ENCODE measurements at regions not wholly inside any gene's neighbourhood (a gene's known extent, or its start where the extent isn't known, plus 50 kb on each side); places are given as distances from the start of the nearest gene placed in this dataset.
"Not testable (repeated sequence)": the region's sequence is repeated elsewhere in the genome, so short reads cannot be mapped to it uniquely, and the experiment has no call there.

GRCh38 chr13:111064661-111065060 is 50.4 kb upstream of the ARHGEF7 start:
- no peak overlapping the region for H3K27ac Mint-ChIP-seq
- H3K4me1 Mint-ChIP-seq: peaks cover 3 to 5% (median 4%) of the 10 kb centered on the region in 3 donors
- no peak overlapping the region for H3K4me3 Mint-ChIP-seq
- H3K9me3 Mint-ChIP-seq: peaks cover 0 to 2% (median 1%) of the 10 kb centered on the region in 3 donors
- peaks cover 31% of the 10 kb centered on the region for H3K27me3 Mint-ChIP-seq
- H3K36me3 Mint-ChIP-seq: peaks cover 2% of the 10 kb centered on the region

GRCh38 chr13:111062966-111063365 is 52.1 kb upstream of the ARHGEF7 start:
- peak overlapping the region in 1 of 4 donors; percentile 39 for H3K4me3 Mint-ChIP-seq
- peaks cover 0 to 2% (median 1%) of the 10 kb centered on the region in 3 donors for H3K9me3 Mint-ChIP-seq
- H3K36me3 Mint-ChIP-seq: peaks cover 2% of the 10 kb centered on the region
- peaks cover 40% of the 10 kb centered on the region for H3K27me3 Mint-ChIP-seq
- H3K27ac Mint-ChIP-seq: peak overlapping the region in 1 of 3 donors; percentile 64
- H3K4me1 Mint-ChIP-seq: peaks cover 3 to 5% (median 4%) of the 10 kb centered on the region in 3 donors

GRCh38 chr13:111062305-111062704 is 52.8 kb upstream of the ARHGEF7 start:
- H3K9me3 Mint-ChIP-seq: peaks cover 0 to 2% (median 1%) of the 10 kb centered on the region in 3 donors
- no peak overlapping the region for H3K27ac Mint-ChIP-seq
- H3K4me3 Mint-ChIP-seq: no peak overlapping the region
- H3K4me1 Mint-ChIP-seq: peaks cover 0 to 2% (median 0%) of the 10 kb centered on the region in 3 donors
- H3K36me3 Mint-ChIP-seq: peaks cover 2% of the 10 kb centered on the region
- H3K27me3 Mint-ChIP-seq: peaks cover 40% of the 10 kb centered on the region

DNA sequence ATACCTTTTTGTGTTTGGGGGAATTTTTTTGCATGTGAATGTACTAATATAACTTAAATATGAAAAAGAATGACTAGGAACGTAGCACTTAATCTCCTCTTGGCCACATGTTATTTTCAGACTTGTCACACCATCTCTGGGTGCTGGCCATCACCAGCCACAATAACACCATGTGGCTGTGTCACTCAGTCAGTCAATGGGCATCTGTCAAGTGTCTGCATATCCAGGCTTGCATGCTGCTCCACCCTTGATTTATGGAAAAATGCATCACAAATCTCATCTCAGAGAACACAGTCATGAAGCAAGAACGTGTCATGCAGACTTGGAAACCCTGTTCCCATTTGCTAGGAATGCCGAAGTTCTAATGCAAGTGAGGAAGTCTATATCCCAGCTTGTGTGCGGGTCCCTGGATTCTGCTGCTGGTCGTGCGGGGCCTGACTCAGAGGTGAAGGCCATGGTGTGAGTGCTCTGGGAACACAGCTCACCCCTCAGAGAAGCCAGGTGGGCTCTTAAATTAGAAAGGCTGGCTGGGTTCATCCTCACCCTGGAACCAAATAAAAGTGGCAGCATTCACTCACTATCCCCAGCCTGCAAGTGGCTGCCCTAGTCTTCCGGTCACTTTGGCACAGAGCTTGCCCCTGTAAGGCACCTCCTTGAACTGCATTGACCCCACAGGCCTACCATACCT is 53.6 kb upstream of the ARHGEF7 start:
- no peak overlapping the region for H3K27ac Mint-ChIP-seq
- H3K36me3 Mint-ChIP-seq: peaks cover 2% of the 10 kb centered on the region
- H3K9me3 Mint-ChIP-seq: peaks cover 0 to 2% (median 1%) of the 10 kb centered on the region in 3 donors
- H3K4me3 Mint-ChIP-seq: no peak overlapping the region
- H3K27me3 Mint-ChIP-seq: peaks cover 35% of the 10 kb centered on the region
- H3K4me1 Mint-ChIP-seq: peaks cover 0 to 2% (median 0%) of the 10 kb centered on the region in 3 donors

DNA sequence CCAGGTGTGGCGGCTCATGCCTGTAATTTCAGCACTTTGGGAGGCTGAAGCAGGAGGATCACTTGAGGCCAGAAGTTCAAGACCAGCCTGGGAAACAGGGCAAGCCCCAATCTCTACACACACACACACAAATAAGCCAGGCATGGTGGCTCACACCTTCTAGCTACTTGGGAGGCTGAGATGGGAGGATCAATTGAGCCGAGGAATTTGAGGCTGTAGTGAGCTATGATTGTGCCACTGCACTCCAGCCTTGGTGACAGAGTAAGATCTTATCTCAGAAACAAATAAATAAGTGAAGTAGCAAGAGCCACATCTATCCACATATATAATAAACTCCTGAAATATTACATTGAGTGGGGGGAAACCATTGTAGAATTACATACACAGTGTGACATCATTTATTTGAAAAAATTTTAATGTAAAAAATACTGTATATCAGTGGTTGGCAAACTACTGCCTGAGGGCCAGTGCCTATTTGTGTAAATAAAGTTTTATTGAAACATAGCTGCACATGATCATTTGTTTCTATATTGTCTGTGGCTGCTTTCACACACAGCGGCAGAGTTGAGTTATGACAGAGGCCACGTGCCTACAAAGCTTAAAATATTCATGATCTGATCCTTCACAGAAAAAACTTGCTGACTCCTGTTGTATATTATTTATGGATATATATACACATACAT is 54.7 kb upstream of the ARHGEF7 start:
- H3K9me3 Mint-ChIP-seq: peaks cover 0 to 2% (median 1%) of the 10 kb centered on the region in 3 donors
- no peak overlapping the region for H3K27ac Mint-ChIP-seq
- H3K36me3 Mint-ChIP-seq: peaks cover 2% of the 10 kb centered on the region
- no peaks in the 10 kb centered on the region for H3K4me1 Mint-ChIP-seq
- H3K4me3 Mint-ChIP-seq: no peak overlapping the region
- H3K27me3 Mint-ChIP-seq: peaks cover 26% of the 10 kb centered on the region

DNA sequence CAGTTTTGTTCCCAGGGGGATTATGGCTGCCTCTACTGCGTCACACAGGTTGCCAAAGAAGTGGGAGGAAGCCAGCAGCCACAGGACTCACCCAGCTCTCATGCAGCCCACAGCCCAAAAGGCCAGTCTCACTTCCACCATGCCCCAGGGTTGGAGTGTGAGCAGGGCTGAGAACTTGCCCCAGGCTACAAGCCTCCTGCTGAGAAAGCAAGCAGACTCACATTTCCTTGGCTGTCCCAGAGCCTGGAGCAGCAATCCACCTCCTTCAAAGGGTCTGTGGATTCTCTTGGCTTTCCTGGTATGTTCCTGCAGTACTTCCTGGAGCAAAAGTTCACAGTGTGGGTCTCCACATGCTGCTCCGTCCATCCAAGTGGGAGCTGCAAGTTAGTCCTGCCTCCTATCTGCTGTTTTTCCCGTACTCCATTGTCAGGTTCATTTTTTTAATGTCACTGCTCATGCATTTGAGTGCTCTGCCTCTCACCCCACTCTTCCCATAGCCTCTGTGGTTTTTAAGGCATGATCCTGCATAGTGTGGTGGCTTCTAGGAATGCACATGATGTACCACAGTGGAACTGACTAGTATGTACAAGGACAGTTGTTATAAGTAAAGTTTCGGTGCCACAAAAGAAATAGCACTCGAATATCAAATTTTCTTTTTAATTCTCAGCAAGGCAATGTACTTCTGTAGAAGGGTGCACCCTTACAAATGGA is 56.2 kb upstream of the ARHGEF7 start:
- no peak overlapping the region for H3K4me3 Mint-ChIP-seq
- peaks cover 2% of the 10 kb centered on the region for H3K36me3 Mint-ChIP-seq
- H3K27ac Mint-ChIP-seq: no peak overlapping the region
- peaks cover 0 to 2% (median 1%) of the 10 kb centered on the region in 3 donors for H3K9me3 Mint-ChIP-seq
- H3K27me3 Mint-ChIP-seq: peaks cover 23% of the 10 kb centered on the region
- no peaks in the 10 kb centered on the region for H3K4me1 Mint-ChIP-seq

DNA sequence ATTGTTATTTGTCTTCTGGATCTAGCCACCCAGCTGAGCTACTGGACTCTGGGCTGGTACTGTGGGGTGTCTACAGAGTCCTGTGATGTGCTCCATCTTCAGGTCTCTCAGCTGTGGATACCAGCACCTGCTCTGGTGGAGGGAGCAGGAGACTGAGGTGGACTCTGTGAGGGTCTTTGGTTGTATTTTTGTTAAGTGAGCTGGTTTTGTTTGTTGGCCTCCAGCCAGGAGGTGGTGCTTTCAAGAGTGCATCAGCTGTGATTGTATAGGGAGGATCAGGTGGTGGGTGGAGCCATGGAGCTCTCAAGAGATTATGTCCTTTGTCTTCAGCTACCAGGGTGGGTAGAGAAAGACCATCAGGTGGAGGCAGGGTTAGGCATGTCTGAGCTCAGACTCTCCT is 56.8 kb upstream of the ARHGEF7 start:
- not testable (repeated sequence) for H3K4me1 Mint-ChIP-seq, H3K9me3 Mint-ChIP-seq, H3K36me3 Mint-ChIP-seq, H3K4me3 Mint-ChIP-seq
- Mint-ChIP-seq H3K27me3 (peaks cover 23% of the 10 kb centered on the region), H3K27ac (peak overlapping the region in 1 of 3 donors; percentile 42)

DNA sequence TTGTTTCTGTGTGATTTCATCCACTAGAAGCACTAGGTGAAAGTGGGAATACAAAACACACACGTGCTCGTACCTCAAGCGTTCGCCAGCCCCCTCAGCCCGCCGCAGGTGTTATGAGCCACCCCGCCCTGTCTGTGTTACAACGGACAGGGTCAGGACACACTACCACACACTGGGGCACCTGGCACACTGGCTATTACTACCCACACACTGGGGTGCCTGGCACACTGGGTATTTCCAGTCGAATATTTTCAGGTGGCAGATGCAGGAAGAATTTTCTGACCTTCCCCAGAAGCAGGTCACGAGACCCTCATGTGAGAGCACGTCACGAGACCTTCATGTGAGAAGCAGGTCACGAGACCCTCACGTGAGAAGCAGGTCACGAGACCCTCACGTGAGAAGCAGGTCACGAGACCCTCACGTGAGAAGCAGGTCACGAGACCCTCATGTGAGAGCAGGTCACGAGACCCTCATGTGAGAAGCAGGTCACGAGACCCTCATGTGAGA is 63.3 kb upstream of the ARHGEF7 start:
- H3K4me3 Mint-ChIP-seq, H3K9me3 Mint-ChIP-seq, H3K27ac Mint-ChIP-seq, H3K27me3 Mint-ChIP-seq, H3K36me3 Mint-ChIP-seq, H3K4me1 Mint-ChIP-seq: not testable (repeated sequence)

DNA sequence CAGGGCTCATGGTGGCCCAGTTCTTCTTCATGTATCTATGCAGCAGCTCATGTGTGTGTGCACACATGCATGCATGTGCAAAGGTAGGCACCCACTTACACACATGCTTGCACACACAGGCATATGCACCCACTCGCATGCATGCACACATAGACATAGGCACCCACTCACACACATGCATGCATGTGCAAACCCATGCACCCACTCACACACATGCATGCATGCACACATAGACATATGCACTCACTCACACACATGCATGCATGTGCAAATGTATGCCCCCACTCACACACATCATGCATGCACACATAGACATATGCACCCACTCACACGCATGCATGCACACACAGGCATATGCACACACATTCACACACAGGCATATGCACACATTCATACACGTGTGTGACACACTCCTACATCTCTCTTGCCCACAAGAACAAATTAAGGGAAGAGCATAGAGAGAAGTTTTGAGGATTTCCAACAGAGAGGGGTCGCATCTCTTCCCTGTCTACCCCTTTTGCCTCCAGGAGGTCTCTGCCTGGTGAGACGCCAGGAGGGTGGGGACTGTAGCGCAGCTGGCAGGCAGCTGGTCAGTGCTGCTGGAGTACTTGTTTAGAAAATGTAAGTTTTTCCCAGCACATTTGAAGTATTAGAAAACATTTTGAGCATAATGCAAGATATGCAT is 63.9 kb upstream of the ARHGEF7 start:
- Mint-ChIP-seq H3K27me3 (no peaks in the 10 kb centered on the region), H3K9me3 (no peaks in the 10 kb centered on the region), H3K4me1 (peaks cover 7 to 11% (median 9%) of the 10 kb centered on the region in 3 donors), H3K27ac (no peak overlapping the region), H3K36me3 (peaks cover 2% of the 10 kb centered on the region), H3K4me3 (no peak overlapping the region)

DNA sequence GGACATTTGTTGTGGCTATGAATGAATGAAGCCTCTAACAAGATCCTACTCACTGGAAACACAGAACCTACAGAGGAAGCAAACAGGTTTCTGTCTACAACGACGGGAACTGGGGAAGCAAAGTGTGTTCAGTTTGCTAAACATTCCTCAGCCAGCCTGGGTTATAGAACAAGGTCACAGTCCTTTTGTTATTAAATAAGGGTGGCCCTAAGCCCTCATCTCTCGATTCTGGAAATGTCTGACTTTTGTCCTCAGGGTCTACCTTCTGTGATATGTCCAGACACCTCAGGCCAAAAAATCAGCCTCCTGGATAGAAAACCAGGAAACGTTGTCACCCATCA is 64.6 kb upstream of the ARHGEF7 start:
- Mint-ChIP-seq H3K4me1 (peaks cover 7 to 11% (median 9%) of the 10 kb centered on the region in 3 donors), H3K9me3 (no peaks in the 10 kb centered on the region), H3K36me3 (peaks cover 2% of the 10 kb centered on the region), H3K27ac (no peak overlapping the region), H3K4me3 (no peak overlapping the region), H3K27me3 (no peaks in the 10 kb centered on the region)

DNA sequence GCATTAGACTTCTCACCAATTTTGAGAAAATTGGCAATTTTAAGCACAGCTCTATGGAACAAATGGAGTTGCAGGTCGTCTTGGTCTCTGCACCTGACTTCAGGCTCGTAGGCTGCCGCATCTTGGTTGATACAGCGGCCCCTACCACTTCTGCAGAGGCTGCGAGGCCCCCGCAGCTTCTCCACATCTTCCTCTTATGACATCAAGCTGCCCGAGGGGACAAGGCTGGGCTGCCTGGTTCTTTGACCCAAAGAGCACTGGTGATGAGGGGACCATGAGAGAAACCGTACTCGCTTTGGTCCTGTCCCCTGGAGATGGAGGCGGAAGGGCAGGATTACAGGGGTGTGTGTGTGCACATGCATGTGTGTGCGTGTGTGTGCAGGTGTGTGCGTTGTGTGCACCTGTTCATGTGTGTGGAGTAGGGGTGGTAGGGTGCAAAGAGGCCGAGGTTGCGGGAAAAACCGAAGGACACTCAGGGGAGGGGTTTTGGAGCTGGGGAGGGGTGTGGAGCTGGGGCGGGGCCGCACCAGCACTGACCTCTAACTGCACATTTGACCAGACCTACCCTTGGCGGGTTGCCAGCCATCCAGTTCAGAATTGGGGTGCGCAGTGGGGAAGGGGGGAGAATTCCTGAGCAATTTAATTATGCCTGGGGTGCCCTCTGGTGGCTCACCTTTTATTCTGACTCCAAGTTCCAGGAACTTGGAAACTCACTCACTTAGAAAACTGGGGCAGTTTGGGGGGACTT is 65.1 kb upstream of the ARHGEF7 start:
- Mint-ChIP-seq H3K4me3 (no peak overlapping the region), H3K4me1 (peaks cover 7 to 11% (median 9%) of the 10 kb centered on the region in 3 donors), H3K27ac (peak overlapping the region in 1 of 3 donors; percentile 27), H3K9me3 (no peaks in the 10 kb centered on the region), H3K36me3 (peaks cover 2% of the 10 kb centered on the region), H3K27me3 (no peaks in the 10 kb centered on the region)

DNA sequence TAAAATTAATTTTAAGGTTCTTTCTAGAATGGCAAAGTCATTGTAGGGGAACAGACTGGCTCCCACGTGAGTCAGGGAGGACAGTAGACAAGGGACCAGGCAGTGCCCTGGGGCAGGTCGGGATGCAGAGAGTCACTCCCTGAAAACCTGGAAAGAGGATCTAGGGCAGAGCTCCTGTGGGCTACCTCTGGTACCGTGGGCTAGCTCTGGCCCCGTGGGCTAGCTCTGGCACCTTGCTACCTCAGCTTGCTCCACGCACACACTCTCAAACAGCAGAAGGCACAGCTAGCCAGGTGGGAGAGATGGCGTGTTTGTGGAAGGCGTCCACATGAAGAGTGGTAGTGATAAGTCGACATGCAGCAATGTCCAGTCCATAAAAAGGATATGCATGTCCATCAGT is 66.7 kb upstream of the ARHGEF7 start:
- no peaks in the 10 kb centered on the region for H3K27me3 Mint-ChIP-seq
- no peak overlapping the region for H3K4me3 Mint-ChIP-seq
- no peak overlapping the region for H3K27ac Mint-ChIP-seq
- H3K4me1 Mint-ChIP-seq: peaks cover 7 to 14% (median 11%) of the 10 kb centered on the region in 3 donors
- H3K9me3 Mint-ChIP-seq: no peaks in the 10 kb centered on the region
- peaks cover 2% of the 10 kb centered on the region for H3K36me3 Mint-ChIP-seq

- Mint-ChIP-seq H3K9me3 (no peaks in the 10 kb centered on the region), H3K27ac (no peak overlapping the region), H3K36me3 (peaks cover 2% of the 10 kb centered on the region), H3K4me1 (peaks cover 7 to 14% (median 11%) of the 10 kb centered on the region in 3 donors), H3K4me3 (no peak overlapping the region), H3K27me3 (no peaks in the 10 kb centered on the region)
These were observed 67.8 kb upstream of the ARHGEF7 start for GRCh38 chr13:111047326-111047725.

DNA sequence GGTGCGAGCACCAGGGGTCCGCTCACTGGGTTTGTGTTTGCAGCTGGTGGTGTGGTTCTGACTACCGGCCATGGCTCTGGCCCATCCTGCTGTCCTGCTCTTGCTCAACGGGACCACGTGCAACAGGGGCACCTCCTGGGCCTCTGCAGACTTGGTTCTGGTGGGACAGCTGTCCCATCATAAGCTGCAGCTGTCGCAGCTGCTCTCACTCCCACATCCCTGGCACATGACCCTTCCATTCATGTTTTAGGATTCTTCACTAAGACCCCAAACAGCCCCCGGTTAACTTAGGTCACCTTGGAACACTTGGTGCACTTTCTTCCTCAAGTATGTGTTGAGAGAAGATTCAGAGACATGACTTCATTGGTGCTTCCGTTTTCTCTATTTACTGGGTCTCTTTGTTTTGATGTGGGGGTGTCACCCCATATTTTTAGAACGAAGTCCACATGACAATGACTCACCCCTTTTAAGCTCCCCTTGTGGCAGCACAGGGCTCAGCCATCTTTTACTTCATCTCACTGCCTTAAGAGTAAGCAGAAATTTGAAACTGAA is 68.4 kb upstream of the ARHGEF7 start:
- Mint-ChIP-seq H3K27me3 (no peaks in the 10 kb centered on the region), H3K36me3 (peaks cover 2% of the 10 kb centered on the region), H3K9me3 (no peaks in the 10 kb centered on the region), H3K4me3 (peak overlapping the region in 1 of 4 donors; percentile 15), H3K27ac (peak overlapping the region in 2 of 3 donors; percentile 0 to 23), H3K4me1 (peaks cover 7 to 14% (median 11%) of the 10 kb centered on the region in 3 donors)

All from IgD-negative memory B cell (primary cell).